Activated CD4-positive, alpha-beta T cell treated with anti-CD3 and anti-CD28 coated beads for 36 hours (primary cell): ENCODE measurements at regions not wholly inside any gene's neighbourhood (a gene's known extent, or its start where the extent isn't known, plus 50 kb on each side); places are given as distances from the start of the nearest gene placed in this dataset.

Experiments used
- ATAC-seq: fragments of 200-7000 bp; cut with Tn5 transposase; one replicate; pipeline ENCODE4 v1.10.0; 2021; ENCODE audit warnings: mild to moderate bottlenecking, moderate library complexity
- CTCF ChIA-PET: fragments of 350-600 bp; sonication (Branson Sonifier 250); formaldehyde crosslinking; loops from one replicate; lab custom pipeline; 2021; ENCODE audit warnings: antibody characterized with exemption; lab: Charles Lee
- POLR2A ChIA-PET: fragments of 350-600 bp; sonication (Branson Sonifier 250); formaldehyde crosslinking; loops from one replicate; lab custom pipeline; 2021; ENCODE audit warnings: antibody characterized with exemption, inconsistent platforms; lab: Charles Lee
- DNase-seq: peaks from one replicate; pipeline ENCODE4 v3.0.0-alpha.2; 2020
- H3K27ac Mint-ChIP-seq: one replicate; pipeline ENCODE4 v1.8.0; 2021; ENCODE audit warnings: mixed read lengths
- H3K27me3 Mint-ChIP-seq: one replicate; pipeline ENCODE4 v1.8.0; 2021; ENCODE audit warnings: mixed read lengths
- H3K36me3 Mint-ChIP-seq: one replicate; pipeline ENCODE4 v1.8.0; 2021; ENCODE audit warnings: low read depth, mixed read lengths
- H3K4me1 Mint-ChIP-seq: one replicate; pipeline ENCODE4 v1.8.0; 2021; ENCODE audit warnings: mixed read lengths
- H3K4me3 Mint-ChIP-seq: one replicate; pipeline ENCODE4 v1.8.0; 2021; ENCODE audit warnings: mild to moderate bottlenecking, moderate library complexity, mixed read lengths
- H3K9me3 Mint-ChIP-seq: one replicate; pipeline ENCODE4 v1.8.0; 2021; ENCODE audit warnings: low read depth, mixed read lengths
- intact Hi-C, 2 experiments: fragments of 100-400 bp; cut with DNase I in 1 of 2; cut with micrococcal nuclease in 1 of 2; formaldehyde crosslinking; loops; one replicate each; pipeline versions ENCODE4 v1.14.2 to v1.15.1; 2022 to 2024; cut with DNase I, micrococcal nuclease

GRCh38 chr10:25811052-25811685 is 122.9 kb upstream of the MYO3A start:
- peaks cover 1% of the 10 kb centered on the region for H3K27me3 Mint-ChIP-seq

DNA sequence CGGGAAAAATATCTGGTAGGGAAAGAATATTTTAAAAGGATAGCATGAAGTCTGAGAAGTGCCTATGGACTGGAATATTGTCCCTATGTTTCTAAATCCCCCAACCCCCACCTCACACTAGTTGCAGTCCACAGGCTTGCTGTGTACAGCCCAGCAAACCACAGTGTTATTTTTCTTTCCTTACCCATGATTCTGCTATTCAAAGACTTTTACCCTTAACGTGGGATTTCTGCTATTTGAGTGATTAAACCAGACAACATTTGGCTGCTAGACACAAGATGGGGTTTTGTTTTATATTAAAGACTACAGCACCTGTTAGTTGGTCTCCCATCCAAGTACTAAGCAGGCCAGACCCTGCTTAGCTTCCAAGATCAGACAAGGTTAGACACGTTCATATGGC is 120.5 kb upstream of the MYO3A start:
- Mint-ChIP-seq H3K27me3 (no peaks in the 10 kb centered on the region), H3K27ac (no peak overlapping the region), H3K4me1 (no peaks in the 10 kb centered on the region), H3K36me3 (no peaks in the 10 kb centered on the region), H3K9me3 (no peaks in the 10 kb centered on the region), H3K4me3 (no peak overlapping the region)
- intact Hi-C loops, result no loop called here
- DNase-seq (no peak), ATAC-seq (no peak)
- CTCF ChIA-PET, result no interaction called here
- POLR2A ChIA-PET, result no interaction called here

More at GRCh38 chr10:25811052-25811685, 122.9 kb upstream of the MYO3A start:
- intact Hi-C loops, result no loop called here
- Mint-ChIP-seq H3K4me3 (no peak overlapping the region), H3K36me3 (no peaks in the 10 kb centered on the region), H3K27ac (no peak overlapping the region), H3K9me3 (no peaks in the 10 kb centered on the region), H3K4me1 (no peaks in the 10 kb centered on the region)
- DNase-seq, result no peak
- POLR2A ChIA-PET, result no interaction called here
- CTCF ChIA-PET, result interaction anchor here (1.1 to 1.3 kb wide), 2 partner anchors 11 to 13 kb away, joined by 3 read pairs; no protein-coding TSS in a partner anchor
- ATAC-seq, result no peak

DNA sequence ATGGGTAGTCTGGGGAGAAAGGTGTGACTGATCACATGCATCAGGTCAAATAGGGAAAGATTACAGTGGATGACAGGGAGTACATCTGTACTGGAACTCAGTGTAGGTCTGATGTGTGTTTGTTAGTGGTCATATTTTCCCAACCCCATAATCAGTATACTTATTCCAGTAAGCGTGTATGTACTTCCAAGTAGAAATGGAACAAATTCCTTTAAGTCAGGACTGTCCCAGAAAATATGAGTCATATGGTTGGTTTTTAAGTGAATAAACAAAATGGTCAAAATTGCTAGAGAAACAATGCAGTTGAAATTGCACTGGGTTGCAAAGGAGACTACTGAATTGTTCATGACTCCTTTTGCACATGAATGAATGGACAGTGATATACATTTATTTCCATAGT is 118.8 kb upstream of the MYO3A start:
- no peak for ATAC-seq

DNA sequence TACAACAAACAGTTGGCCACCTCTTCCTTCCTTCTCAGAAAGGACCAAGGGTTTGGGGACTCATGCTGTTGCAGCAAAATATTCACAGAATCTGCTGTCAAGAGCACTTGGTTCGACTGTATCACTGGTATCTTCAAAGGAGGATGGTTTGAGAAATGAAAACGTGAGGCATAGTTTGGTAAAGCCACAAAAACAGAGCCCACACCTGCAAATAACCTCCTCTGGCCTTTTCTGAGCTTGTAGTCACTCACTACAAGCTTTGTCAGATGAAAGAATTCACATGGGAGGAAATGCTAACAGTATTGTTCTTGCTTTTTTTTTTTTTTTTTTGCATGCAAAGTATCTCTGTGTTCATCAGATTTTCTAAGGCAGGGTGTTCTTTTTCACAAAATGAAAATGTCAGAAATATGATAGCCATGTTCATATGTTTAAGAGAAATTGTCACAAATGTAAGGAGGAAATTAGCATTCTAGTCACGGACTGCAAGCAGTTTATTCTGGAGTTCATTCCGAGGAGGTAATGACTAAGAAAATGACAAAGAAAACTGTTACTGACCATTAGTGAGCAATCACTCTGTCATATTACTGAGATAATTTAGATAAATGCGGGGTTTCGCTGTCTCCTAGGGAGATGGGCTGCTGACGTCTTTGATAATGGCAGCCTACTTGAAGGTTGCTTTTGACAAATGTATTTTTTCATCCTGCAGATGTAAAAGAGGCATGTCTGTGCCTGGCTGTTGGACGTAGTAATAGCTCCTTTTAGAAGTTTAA is 117.8 kb upstream of the MYO3A start:
- DNase-seq (no peak), ATAC-seq (no peak)
- intact Hi-C loops, result no loop called here
- Mint-ChIP-seq H3K9me3 (peaks cover 2% of the 10 kb centered on the region), H3K27ac (no peak overlapping the region), H3K4me3 (no peak overlapping the region), H3K4me1 (peaks cover 6% of the 10 kb centered on the region), H3K36me3 (no peaks in the 10 kb centered on the region), H3K27me3 (peaks cover 5% of the 10 kb centered on the region)
- ChIA-PET CTCF (interaction anchor here (1.5 kb wide), 1 partner anchor 10 kb away, joined by 8 read pairs; no protein-coding TSS in a partner anchor), POLR2A (no interaction called here)

More for the DNA sequence above, 118.8 kb upstream of the MYO3A start:
- Mint-ChIP-seq H3K9me3 (no peaks in the 10 kb centered on the region), H3K27me3 (no peaks in the 10 kb centered on the region), H3K36me3 (no peaks in the 10 kb centered on the region), H3K4me1 (no peaks in the 10 kb centered on the region), H3K27ac (no peak overlapping the region), H3K4me3 (no peak overlapping the region)
- intact Hi-C loops, result no loop called here
- DNase-seq, result no peak
- CTCF ChIA-PET, result no interaction called here
- POLR2A ChIA-PET, result no interaction called here

- POLR2A ChIA-PET, result no interaction called here
- H3K27ac Mint-ChIP-seq, result no peak overlapping the region
- H3K4me1 Mint-ChIP-seq, result peaks cover 7% of the 10 kb centered on the region
- intact Hi-C loops, result no loop called here
- ATAC-seq, result no peak
- no peaks in the 10 kb centered on the region for H3K36me3 Mint-ChIP-seq
- peaks cover 2% of the 10 kb centered on the region for H3K9me3 Mint-ChIP-seq
- no peak overlapping the region for H3K4me3 Mint-ChIP-seq
- peaks cover 5% of the 10 kb centered on the region for H3K27me3 Mint-ChIP-seq
- no peak for DNase-seq
- CTCF ChIA-PET, result interaction anchor here (1.5 kb wide), 1 partner anchor 9 kb away, joined by 8 read pairs; no protein-coding TSS in a partner anchor
Measured at GRCh38 chr10:25817200-25817599, 116.8 kb upstream of the MYO3A start.

DNA sequence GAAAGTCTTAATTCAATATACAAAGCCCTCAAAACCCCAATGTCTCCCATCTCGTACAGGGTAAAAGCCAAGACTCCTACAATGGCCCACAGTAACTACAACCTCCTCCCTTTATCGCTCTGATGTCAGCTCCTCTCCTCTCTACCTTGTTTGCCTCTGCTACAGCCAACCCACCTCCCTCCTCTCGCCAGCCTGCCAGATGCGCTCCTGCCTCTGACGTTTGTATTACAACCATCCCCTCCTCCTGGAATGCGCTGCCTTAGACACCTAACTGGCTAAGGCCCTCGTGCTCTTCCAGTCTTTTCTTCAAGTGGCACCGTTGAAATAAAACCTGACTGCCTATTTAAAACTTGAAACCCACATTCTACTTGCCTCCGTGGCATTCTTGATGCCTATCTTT is 115.3 kb upstream of the MYO3A start:
- ATAC-seq (no peak), DNase-seq (no peak)
- ChIA-PET CTCF (no interaction called here), POLR2A (no interaction called here)
- no peak overlapping the region for H3K4me3 Mint-ChIP-seq
- no peak overlapping the region for H3K27ac Mint-ChIP-seq
- peaks cover 2% of the 10 kb centered on the region for H3K9me3 Mint-ChIP-seq
- intact Hi-C loops, result no loop called here
- peaks cover 7% of the 10 kb centered on the region for H3K4me1 Mint-ChIP-seq
- H3K36me3 Mint-ChIP-seq, result no peaks in the 10 kb centered on the region
- H3K27me3 Mint-ChIP-seq, result peaks cover 5% of the 10 kb centered on the region

GRCh38 chr10:25820472-25820871 is 113.6 kb upstream of the MYO3A start:
- peak overlapping the region; percentile 22 for H3K4me3 Mint-ChIP-seq
- peaks cover 7% of the 10 kb centered on the region for H3K4me1 Mint-ChIP-seq
- no peaks in the 10 kb centered on the region for H3K36me3 Mint-ChIP-seq
- ChIA-PET POLR2A (no interaction called here), CTCF (no interaction called here)
- ATAC-seq (no peak), DNase-seq (no peak)
- peaks cover 5% of the 10 kb centered on the region for H3K27me3 Mint-ChIP-seq
- no peak overlapping the region for H3K27ac Mint-ChIP-seq
- intact Hi-C loops, result no loop called here
- H3K9me3 Mint-ChIP-seq, result peaks cover 2% of the 10 kb centered on the region

DNA sequence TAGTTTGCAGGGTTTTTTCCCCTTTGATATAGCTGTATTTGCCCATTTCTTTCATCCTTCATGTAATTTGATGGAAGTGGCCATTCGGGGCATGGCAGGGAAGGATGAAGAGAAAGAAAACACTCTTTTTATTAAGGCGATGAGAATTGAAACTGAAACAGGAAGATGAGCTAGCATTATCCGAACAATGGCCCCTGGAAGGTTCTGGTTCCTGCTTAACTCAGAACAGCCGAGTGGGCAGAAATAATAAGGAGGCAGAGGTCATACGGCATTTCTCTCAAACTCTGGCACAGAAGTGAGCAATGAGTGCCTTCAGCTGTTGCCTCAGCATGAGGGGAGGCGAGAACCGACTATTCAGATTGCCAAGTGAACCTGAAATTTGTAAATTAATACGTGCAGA is 113.2 kb upstream of the MYO3A start:
- Mint-ChIP-seq H3K4me1 (peaks cover 7% of the 10 kb centered on the region), H3K9me3 (peaks cover 2% of the 10 kb centered on the region), H3K27me3 (peaks cover 5% of the 10 kb centered on the region), H3K36me3 (no peaks in the 10 kb centered on the region), H3K27ac (no peak overlapping the region), H3K4me3 (peak overlapping the region; percentile 22)
- no peak for ATAC-seq
- DNase-seq, result no peak
- intact Hi-C loops, result no loop called here
- ChIA-PET POLR2A (no interaction called here), CTCF (no interaction called here)

DNA sequence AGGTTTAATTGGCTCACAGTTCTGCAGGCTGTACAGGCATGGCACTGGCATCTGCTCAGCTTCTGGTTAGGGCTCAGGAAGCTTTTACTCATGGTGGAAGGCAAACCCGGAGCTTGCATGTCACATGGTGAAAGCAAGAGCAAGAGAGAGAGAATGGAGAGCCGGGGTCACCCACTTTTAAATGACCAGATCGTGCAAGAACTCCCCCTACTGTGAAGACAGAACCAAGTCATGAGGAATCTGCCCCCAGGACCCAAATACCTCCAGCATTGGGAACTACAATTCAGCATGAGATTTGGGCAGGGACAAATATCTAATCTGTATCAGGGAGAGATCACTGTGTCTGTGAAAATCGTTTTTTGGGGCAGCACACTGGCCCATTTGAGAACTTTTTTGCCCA is 110.0 kb upstream of the MYO3A start:
- ChIA-PET POLR2A (no interaction called here), CTCF (interaction anchor here (1.1 kb wide), 1 partner anchor 13 kb away, joined by 3 read pairs; no protein-coding TSS in a partner anchor)
- ATAC-seq (no peak), DNase-seq (no peak)
- peaks cover 2% of the 10 kb centered on the region for H3K9me3 Mint-ChIP-seq
- peaks cover 10% of the 10 kb centered on the region for H3K27me3 Mint-ChIP-seq
- H3K4me1 Mint-ChIP-seq, result peaks cover 7% of the 10 kb centered on the region
- intact Hi-C loops, result no loop called here
- no peak overlapping the region for H3K27ac Mint-ChIP-seq
- no peak overlapping the region for H3K4me3 Mint-ChIP-seq
- H3K36me3 Mint-ChIP-seq, result no peaks in the 10 kb centered on the region

- Mint-ChIP-seq H3K27me3 (peaks cover 8% of the 10 kb centered on the region), H3K36me3 (no peaks in the 10 kb centered on the region), H3K9me3 (no peaks in the 10 kb centered on the region), H3K4me3 (no peak overlapping the region), H3K27ac (no peak overlapping the region), H3K4me1 (no peaks in the 10 kb centered on the region)
- ChIA-PET POLR2A (no interaction called here), CTCF (no interaction called here)
- no peak for DNase-seq
- no peak for ATAC-seq
- intact Hi-C loops, result no loop called here
Measured at GRCh38 chr10:25828475-25828874, 105.6 kb upstream of the MYO3A start.

DNA sequence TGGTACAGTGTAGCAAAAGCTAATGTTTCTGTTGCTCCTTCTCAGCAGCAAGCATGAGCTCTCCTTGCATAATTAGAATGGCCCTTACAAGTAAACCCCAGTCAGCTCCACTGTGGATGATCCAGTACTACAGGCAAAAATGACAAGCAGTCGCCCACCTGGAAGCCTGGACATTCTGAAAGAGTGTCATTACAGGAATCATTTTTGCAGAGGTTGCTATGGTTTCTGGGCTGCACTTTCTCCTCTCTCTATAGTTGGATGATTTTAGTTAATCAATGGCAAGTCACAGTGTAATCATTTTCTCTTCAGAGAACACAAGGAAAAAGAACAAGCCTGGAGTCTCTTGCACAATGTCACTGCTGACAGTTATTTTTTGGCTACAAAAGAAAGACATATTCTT is 102.9 kb upstream of the MYO3A start:
- Mint-ChIP-seq H3K4me1 (no peaks in the 10 kb centered on the region), H3K27ac (no peak overlapping the region), H3K27me3 (peaks cover 8% of the 10 kb centered on the region), H3K4me3 (no peak overlapping the region), H3K36me3 (no peaks in the 10 kb centered on the region), H3K9me3 (no peaks in the 10 kb centered on the region)
- ChIA-PET CTCF (no interaction called here), POLR2A (no interaction called here)
- ATAC-seq, result no peak
- intact Hi-C loops, result no loop called here
- no peak for DNase-seq

DNA sequence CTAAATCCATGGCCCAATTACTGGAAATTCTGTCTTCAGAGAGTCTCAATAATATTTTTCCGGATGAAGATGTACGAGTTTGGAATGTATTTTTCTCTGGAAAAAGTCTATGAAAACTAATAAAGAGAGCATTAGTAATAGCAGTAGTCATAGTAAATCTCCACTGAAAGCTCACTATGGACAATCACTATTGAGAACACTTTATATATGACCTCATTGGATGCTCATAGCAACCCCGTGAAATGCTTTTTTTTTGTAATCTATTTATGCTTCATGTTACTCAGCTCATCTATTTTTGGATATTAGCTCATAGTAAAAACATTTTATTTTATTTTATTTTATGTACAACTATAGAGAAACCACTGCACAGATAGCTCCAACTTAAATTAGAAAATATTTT is 94.3 kb upstream of the MYO3A start:
- H3K9me3 Mint-ChIP-seq, result no peaks in the 10 kb centered on the region
- H3K27ac Mint-ChIP-seq, result no peak overlapping the region
- no peak overlapping the region for H3K4me3 Mint-ChIP-seq
- H3K4me1 Mint-ChIP-seq, result no peaks in the 10 kb centered on the region
- ChIA-PET POLR2A (no interaction called here), CTCF (interaction anchor here (0.5 kb wide), 1 partner anchor 386 kb away, joined by 3 read pairs; no protein-coding TSS in a partner anchor)
- H3K36me3 Mint-ChIP-seq, result no peaks in the 10 kb centered on the region
- DNase-seq, result no peak
- no peak for ATAC-seq
- intact Hi-C loops, result no loop called here
- H3K27me3 Mint-ChIP-seq, result no peaks in the 10 kb centered on the region
